Fibroblast of lung (primary cell): ENCODE measurements at regions not wholly inside any gene's neighbourhood (a gene's known extent, or its start where the extent isn't known, plus 50 kb on each side); places are given as distances from the start of the nearest gene placed in this dataset.

Experiments
- DNase-seq, 2 donors: peaks; one replicate each; pipeline versions ENCODE4 v3.0.0 to v3.0.0-alpha.2; 2010; ENCODE audit warnings: low read depth in 2 of 2
- H2AFZ ChIP-seq: 2 replicates; pipeline ENCODE4 v1.5.1; 2012; ENCODE audit warnings: low read length, control low read depth, inconsistent platforms
- H3K27ac ChIP-seq: 2 replicates; pipeline ENCODE4 v1.5.1; 2011; ENCODE audit warnings: low read length, control low read depth; ENCODE audit not compliant: insufficient read depth
- H3K27me3 ChIP-seq: 2 replicates; pipeline ENCODE4 v1.5.1; 2011; ENCODE audit warnings: mild to moderate bottlenecking, low read length; ENCODE audit not compliant: control insufficient read depth, insufficient read depth
- H3K36me3 ChIP-seq: 2 replicates; pipeline ENCODE4 v1.5.1; 2011; ENCODE audit warnings: low read length; ENCODE audit not compliant: control insufficient read depth, insufficient read depth
- H3K4me1 ChIP-seq: 2 replicates; pipeline ENCODE4 v1.5.1; 2011; ENCODE audit warnings: low read length; ENCODE audit not compliant: control insufficient read depth, insufficient read depth; ENCODE audit errors: extremely low read depth
- H3K4me2 ChIP-seq: 2 replicates; pipeline ENCODE4 v1.5.1; 2011; ENCODE audit warnings: low read length, control low read depth; ENCODE audit not compliant: insufficient read depth; ENCODE audit errors: extremely low read depth
- H3K4me3 ChIP-seq, 4 experiments: fragments of 200-600 bp in 1 of 4; sonication (generic) in 1 of 4; replicated peaks in 1 of 4; 2 replicates each; pipeline ENCODE4 v1.5.1; 2011 to 2016; ENCODE audit warnings: low read length in 4 of 4, low read depth in 3 of 4, mild to moderate bottlenecking in 3 of 4, control low read depth in 2 of 4, inconsistent platforms in 1 of 4, mixed read lengths in 1 of 4; ENCODE audit not compliant: insufficient read depth in 1 of 4; ENCODE audit errors: control extremely low read depth in 1 of 4
- H3K79me2 ChIP-seq: 2 replicates; pipeline ENCODE4 v1.5.1; 2012; ENCODE audit warnings: mild to moderate bottlenecking, low read length, inconsistent platforms; ENCODE audit not compliant: control insufficient read depth, insufficient read depth
- H3K9ac ChIP-seq: 2 replicates; pipeline ENCODE4 v1.5.1; 2011; ENCODE audit warnings: mild to moderate bottlenecking, low read length, control low read depth; ENCODE audit not compliant: insufficient read depth
- H3K9me3 ChIP-seq: 2 replicates; pipeline ENCODE4 v1.5.1; 2012; ENCODE audit warnings: low read depth, low read length; ENCODE audit not compliant: control insufficient read depth, insufficient read depth
- H4K20me1 ChIP-seq: 2 replicates; pipeline ENCODE4 v1.5.1; 2011; ENCODE audit warnings: low read length; ENCODE audit not compliant: control insufficient read depth, insufficient read depth; ENCODE audit errors: extremely low read depth
- CTCF ChIP-seq, 2 donors: IDR thresholded peaks in 1 of 2; conservative IDR thresholded peaks in 1 of 2; 1 replicate in 1 of 2; 2 replicates in 1 of 2; pipeline ENCODE4 v1.5.1; 2011 to 2012; ENCODE audit warnings: low read length in 2 of 2, control low read depth in 1 of 2, inconsistent platforms in 1 of 2, low read depth in 1 of 2, mild to moderate bottlenecking in 1 of 2
- EZH2 ChIP-seq: IDR thresholded peaks from 2 replicates; pipeline ENCODE4 v1.5.1; 2012; ENCODE audit warnings: low read length, control low read depth, mild to moderate bottlenecking; ENCODE audit errors: missing control alignments

- H3K27ac ChIP-seq = no peak overlapping the region
- no peaks in the 10 kb centered on the region for H3K9me3 ChIP-seq
- H3K36me3 ChIP-seq = no peaks in the 10 kb centered on the region
- H3K9ac ChIP-seq = no peak overlapping the region
- no peaks in the 10 kb centered on the region for H3K4me1 ChIP-seq
- no peaks in the 10 kb centered on the region for H3K79me2 ChIP-seq
- H3K4me2 ChIP-seq = no peak overlapping the region
- H3K27me3 ChIP-seq = no peaks in the 10 kb centered on the region
- H2AFZ ChIP-seq = no peak overlapping the region
- no peak overlapping the region for H3K4me3 ChIP-seq
- TF ChIP-seq CTCF (conservative IDR thresholded peaks at IDR 0.05 in 1 of 2, IDR thresholded peaks at IDR 0.05 in 1 of 2; ENCODE audit: low read depth in 1 of 2, low read length in 2 of 2) = no peak
- TF ChIP-seq EZH2 = no peak
- no peak for DNase-seq
- no peaks in the 10 kb centered on the region for H4K20me1 ChIP-seq
These were observed 168.6 kb upstream of the E2F8 start for GRCh38 chr11:19409307-19409706.

DNA sequence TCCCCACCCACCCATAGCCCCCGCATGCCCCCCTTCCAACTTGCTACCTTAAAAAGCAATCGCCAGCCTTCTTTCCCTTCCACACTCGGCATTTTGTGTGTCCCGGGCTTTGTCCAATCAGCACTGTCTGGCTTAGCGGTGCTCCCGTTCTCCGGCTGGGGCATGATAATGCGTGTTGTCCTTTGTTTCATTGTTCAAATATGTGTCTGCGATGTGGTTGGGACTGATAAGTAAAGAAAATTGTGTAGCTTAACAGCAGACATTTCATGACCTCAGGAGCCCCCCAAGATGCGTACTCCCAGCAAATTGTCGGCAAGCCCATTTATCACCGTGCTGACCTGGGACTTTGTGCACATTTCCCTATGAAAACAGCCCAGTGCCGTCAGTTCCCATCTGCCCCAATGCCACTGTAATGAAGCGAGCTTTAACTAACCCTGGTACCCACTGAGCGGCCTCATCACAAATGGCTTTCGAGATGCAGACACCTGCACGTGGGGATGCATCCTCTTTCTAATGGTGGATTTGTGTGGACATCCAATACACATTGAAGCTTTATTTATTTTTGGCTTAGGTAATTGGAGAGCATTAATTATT is 167.0 kb upstream of the E2F8 start:
- no peaks in the 10 kb centered on the region for H4K20me1 ChIP-seq
- no peaks in the 10 kb centered on the region for H3K9me3 ChIP-seq
- no peak overlapping the region for H3K9ac ChIP-seq
- H3K4me2 ChIP-seq = no peak overlapping the region
- H3K36me3 ChIP-seq = no peaks in the 10 kb centered on the region
- no peaks in the 10 kb centered on the region for H3K4me1 ChIP-seq
- no peak overlapping the region for H3K27ac ChIP-seq
- H2AFZ ChIP-seq = no peak overlapping the region
- DNase-seq = no peak
- no peaks in the 10 kb centered on the region for H3K79me2 ChIP-seq
- no peak overlapping the region for H3K4me3 ChIP-seq
- H3K27me3 ChIP-seq = no peaks in the 10 kb centered on the region
- TF ChIP-seq EZH2 (no peak), CTCF (conservative IDR thresholded peaks at IDR 0.05 in 1 of 2, IDR thresholded peaks at IDR 0.05 in 1 of 2; ENCODE audit: low read depth in 1 of 2, low read length in 2 of 2) (no peak)

- TF ChIP-seq EZH2 (no peak), CTCF (conservative IDR thresholded peaks at IDR 0.05 in 1 of 2, IDR thresholded peaks at IDR 0.05 in 1 of 2; ENCODE audit: low read depth in 1 of 2, low read length in 2 of 2) (no peak)
- Histone ChIP-seq H3K36me3 (no peaks in the 10 kb centered on the region), H2AFZ (no peak overlapping the region), H3K4me3 (no peak overlapping the region), H3K27ac (no peak overlapping the region), H3K79me2 (no peaks in the 10 kb centered on the region), H3K4me2 (no peak overlapping the region), H3K9ac (no peak overlapping the region), H3K27me3 (no peaks in the 10 kb centered on the region), H4K20me1 (no peaks in the 10 kb centered on the region), H3K9me3 (no peaks in the 10 kb centered on the region), H3K4me1 (no peaks in the 10 kb centered on the region)
- DNase-seq = no peak
These were observed 165.2 kb upstream of the E2F8 start for GRCh38 chr11:19405966-19406365.
